CD4-positive, alpha-beta T cell treated with Interferon alpha-2 for 1 hour (primary cell): ENCODE measurements at regions not wholly inside any gene's neighbourhood (a gene's known extent, or its start where the extent isn't known, plus 50 kb on each side); places are given as distances from the start of the nearest gene placed in this dataset.

ENCODE experiments used
- DNase-seq, 2 donors: peaks; one replicate each; pipeline ENCODE4 v3.0.0-alpha.2; 2020 to 2022

GRCh38 chr4:59938166-59938565 lies 1262.0 kb upstream of the ADGRL3 start:
- DNase-seq, result no peak

GRCh38 chr4:59945277-59945676 lies 1254.8 kb upstream of the ADGRL3 start:
- DNase-seq, result no peak

DNA sequence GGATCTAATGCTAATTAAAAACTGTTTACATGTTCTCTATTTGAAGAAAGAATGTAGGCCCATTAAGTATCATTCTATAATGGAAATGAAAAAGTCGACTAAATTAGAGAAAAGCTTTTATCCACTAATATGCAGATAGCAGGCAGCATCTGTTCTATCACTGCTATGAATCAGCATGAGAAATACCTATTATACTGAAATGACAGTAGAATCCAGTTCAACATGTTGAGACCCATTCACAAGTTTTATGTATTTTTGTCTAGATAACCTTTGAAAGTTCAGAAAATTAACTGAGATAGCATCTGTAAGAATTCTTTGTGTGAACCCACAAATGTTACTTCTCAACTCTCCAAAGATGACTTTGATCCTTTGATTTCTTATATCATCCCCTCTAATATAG lies 1254.4 kb upstream of the ADGRL3 start:
- no peak for DNase-seq

- no peak for DNase-seq
Measured at GRCh38 chr4:59956366-59956765, 1243.8 kb upstream of the ADGRL3 start.

GRCh38 chr4:59960143-59960542 lies 1240.0 kb upstream of the ADGRL3 start:
- DNase-seq, result no peak

DNA sequence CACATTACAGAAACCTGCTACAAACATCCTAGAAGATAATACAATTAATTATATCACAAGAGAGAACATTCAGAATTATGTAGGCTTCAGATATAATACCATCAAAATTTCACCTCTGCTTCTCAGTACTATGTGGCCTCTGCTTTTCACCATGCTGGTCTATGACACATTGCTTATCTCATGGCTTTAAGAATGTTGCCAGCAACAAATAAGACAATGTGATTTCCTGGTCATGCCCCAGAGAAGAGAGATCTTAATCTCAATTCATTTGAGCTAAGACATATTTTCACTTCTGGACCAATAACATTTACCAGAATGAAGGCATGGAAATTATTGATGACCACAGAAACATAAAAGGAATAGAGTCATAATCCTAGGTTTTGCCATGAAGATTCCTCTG lies 1233.4 kb upstream of the ADGRL3 start:
- DNase-seq, result no peak

GRCh38 chr4:59968796-59969195 lies 1231.3 kb upstream of the ADGRL3 start:
- no peak for DNase-seq

GRCh38 chr4:59969909-59970308 lies 1230.2 kb upstream of the ADGRL3 start:
- no peak for DNase-seq

DNA sequence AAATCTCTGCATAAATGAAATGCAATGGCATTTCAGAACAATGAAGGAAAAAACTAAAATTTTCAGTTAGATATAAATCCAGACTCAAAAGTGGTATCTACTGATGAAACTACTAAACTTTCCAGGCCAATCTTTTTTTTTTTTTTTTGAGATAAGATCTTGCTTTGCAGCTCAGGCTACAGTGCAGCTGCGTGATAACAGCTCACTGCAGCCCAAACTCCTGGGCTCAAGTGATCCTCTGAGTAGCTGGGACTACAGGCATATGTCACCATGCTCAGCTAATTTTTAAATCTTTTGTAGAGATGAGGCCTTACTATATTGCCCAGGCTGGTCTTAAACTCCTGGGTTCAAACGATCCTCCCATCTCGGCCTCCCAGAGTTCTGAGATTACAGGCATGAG lies 1228.2 kb upstream of the ADGRL3 start:
- no peak for DNase-seq

DNA sequence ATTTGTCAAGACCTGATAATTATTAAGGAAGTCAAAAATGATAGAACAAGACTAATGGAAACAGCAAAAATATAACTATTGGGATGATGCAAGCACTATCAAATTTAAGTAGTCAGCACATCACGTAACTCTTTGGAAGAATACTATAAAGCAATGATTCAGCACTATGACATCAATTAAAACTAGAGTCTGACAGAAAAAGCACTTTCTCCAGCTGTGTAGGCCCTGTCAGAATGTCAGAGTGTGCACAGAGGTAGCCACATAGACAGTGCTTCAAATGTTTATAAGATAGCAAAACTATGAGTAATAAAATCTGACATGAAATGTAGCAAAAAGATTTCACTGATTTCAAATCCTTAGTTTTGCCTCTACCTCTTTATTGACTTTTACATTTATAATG lies 1226.6 kb upstream of the ADGRL3 start:
- DNase-seq, result no peak

GRCh38 chr4:59979061-59979460 lies 1221.1 kb upstream of the ADGRL3 start:
- no peak for DNase-seq

DNA sequence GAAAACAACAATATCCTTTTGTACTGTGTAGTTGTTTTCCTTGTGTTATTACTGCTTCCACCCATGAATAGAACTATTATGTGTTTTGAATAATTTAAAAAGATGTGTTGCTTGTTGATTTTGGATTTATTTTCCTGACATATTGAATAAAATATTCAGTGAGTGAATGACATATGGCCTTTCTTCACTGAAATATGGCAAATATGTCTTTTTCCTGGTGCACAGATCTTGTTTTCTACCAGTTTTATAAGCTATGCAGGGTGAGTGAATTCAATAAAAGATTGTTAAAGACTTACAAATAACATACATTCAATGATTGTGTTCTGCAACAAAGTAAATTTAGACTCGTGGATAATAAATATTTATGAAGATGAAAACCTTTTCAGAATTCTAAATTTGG lies 1216.3 kb upstream of the ADGRL3 start:
- DNase-seq, result no peak

DNA sequence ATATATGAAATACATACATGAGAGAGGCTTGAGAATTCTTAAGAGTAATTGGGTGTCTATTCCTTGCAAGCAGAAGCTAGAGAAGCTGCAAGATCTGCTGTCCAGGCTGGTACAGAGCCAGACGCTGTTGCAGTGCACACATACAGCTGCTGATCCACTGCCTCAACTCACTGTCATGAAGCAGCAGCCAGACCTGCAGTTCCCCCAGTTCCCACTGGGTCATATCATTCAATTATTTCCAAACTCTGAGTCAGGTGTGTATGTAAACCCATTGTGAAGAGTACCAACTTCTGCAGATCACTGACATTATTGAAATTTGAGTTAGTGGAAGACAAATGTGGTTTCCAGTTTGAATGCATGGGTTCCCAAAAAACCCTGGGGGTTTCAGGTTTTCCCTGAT lies 1212.8 kb upstream of the ADGRL3 start:
- no peak for DNase-seq

DNA sequence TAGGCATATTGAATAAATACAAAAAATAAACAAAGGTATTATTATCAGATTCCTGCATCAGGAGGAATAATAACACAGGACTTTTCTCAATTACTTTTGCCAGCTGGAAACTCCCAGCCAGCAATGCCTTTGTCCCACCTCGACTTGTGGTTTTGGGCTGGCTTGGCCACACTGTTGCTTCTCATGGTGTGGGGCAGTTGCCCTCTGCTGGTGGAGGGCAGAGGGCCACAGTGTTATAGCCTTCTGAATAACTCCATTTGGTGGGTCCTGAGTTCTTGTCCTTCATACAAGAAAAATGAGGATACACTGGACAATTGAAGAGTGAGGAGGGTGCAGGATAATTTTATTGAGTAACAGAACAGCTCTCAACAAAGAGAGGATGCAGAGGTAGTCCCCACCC lies 1206.0 kb upstream of the ADGRL3 start:
- DNase-seq, result no peak

DNA sequence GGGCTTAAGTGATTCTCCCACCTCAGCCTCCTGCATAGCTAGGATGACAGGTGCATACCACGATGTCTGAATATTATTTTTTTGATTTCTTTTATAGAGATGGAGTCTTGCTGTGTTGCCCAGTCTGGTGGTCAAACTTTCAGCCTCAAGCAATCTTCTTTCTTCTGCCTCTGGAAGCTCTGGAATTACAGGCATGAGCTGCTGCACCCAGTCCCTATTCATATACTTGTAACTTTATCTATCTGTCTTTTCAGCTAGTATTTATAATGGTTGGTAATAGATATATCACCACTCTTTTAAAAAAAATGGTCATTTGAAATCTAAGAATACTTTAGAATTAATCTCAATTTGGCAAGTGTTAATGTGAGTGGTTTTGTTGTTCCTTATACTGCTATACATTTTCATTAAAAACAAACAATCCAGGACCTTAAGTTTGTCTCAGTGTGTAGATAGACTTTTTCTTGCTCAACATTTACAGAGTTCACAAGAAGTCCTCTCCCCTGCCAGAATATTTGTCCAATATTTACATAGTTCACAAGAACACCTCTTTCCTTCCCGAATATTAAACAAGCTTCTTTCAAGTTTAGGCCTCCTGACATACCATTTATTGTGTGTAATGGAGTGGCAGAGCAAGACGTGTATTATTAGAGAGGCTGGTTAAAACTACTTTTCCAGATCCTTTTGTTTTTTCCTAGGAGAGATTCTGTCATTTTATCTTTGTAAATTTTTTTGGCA lies 1197.4 kb upstream of the ADGRL3 start:
- no peak for DNase-seq

DNA sequence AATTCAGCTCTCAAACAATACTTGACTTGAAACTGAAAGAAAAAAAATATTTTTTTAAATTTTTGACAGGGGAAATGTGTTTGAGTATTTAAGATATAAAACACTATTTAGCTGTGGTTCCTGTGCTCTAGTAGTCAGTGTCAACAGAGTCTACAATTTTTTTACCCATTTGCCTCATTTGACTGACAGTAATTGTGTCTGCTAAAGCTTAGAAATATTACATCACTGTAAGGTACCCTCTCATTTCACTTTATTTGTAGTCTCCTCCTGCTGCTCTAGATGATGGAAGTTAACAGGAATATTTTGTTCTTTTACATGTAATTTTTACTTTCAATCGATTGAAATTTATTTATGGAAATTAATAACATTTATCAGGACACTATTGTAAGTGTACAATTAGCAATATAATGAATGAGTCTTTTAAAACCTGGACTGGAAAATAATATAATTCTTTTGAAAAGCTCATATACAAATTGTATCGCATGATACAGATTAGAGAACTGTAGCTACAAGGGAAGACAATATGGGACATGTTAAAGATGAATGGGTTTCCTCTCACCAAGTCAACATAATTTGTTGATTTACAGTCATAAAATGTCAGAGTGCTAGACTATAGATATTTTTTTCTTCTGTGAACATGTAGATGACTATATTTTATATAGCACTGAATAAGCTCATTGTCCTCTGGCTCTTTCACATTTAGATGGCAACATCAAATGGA lies 1186.5 kb upstream of the ADGRL3 start:
- no peak for DNase-seq

GRCh38 chr4:60016971-60017370 lies 1183.2 kb upstream of the ADGRL3 start:
- DNase-seq, result no peak

DNA sequence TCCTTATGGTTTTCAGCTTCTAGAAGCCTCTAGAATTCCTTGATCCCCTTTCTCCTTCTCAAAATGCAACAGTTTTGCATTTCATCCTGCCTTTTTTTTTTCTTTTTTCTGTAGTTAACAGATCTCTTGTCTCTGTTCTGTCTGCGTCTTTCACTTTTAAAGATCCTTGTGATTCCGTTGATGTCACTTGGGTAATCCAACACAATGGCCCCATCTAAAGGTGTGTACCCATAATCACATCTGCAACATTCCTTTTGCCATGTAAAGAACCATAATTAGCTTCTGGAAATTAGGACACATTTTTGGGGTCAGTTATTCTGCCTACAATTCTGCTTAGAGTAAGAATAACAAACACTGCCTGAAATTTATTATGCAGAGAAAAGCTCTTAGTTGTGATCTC lies 1180.9 kb upstream of the ADGRL3 start:
- no peak for DNase-seq

GRCh38 chr4:60019946-60020345 lies 1180.2 kb upstream of the ADGRL3 start:
- DNase-seq, result no peak

DNA sequence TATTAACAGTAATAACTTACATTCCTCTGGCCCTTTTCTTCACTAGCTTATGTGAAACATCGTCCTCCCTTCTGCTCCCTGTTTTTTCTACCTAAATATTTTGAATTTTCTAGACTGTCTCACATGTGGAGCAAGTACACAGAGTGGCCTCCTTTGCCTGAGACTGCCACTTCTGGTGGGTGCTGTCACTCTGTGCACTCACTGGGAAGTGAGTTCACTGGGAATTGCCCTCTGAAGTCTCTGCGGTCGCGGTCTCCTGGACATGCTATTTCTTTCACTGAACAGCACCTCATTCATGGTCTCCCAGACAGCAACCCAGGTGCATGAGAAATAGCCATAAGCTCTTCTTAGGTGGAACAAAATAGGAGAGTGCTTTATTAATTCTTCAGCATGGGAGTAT lies 1179.7 kb upstream of the ADGRL3 start:
- no peak for DNase-seq

GRCh38 chr4:60033826-60034225 lies 1166.3 kb upstream of the ADGRL3 start:
- no peak for DNase-seq

DNA sequence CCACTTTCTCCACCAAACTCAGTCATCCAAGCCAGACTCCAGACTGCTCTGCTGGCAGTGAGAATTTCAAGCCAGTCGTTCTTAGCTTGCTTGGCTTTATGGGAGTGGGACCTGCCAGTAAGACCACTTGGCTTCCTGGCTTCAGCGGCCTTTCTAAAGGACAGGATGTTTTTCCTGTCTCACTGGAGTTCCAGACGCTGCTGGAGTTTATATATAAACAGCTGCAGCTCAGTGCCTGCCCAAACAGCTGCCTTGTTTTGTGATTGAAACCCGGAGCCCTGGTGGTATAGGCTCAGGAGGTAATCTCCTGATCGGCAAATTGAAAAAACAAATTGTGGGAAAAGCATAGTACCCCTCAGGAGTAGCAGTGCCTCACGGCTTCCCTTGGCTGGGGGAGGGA lies 1165.8 kb upstream of the ADGRL3 start:
- DNase-seq, result no peak

- no peak for DNase-seq
Measured at GRCh38 chr4:60039908-60040307, 1160.2 kb upstream of the ADGRL3 start.

DNA sequence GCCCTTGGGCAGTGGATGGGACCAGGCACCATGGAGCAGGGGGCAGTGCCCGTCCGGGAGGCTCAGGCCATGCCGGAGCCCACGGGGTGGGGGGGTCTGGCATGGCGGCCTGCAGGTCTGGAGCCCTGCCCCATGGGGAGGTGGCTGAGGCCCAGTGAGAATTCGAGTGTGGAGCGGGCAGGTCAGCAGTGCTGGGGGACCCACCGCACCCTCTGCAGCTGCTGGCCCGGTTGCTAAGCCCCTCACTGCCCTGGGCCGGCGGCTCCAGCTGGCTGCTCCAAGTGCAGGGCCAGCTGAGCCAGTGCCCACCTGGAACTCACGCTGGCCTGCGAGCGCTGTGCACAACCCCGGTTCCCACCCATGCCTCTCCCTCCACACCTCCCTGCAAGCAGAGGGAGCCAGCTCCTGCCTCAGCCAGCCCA lies 1157.9 kb upstream of the ADGRL3 start:
- DNase-seq, result no peak

- DNase-seq, result no peak
Measured at GRCh38 chr4:60042941-60043340, 1157.2 kb upstream of the ADGRL3 start.
